ENCODE measurements at regions not wholly inside any gene's neighbourhood (a gene's known extent, or its start where the extent isn't known, plus 50 kb on each side); places are given as distances from the start of the nearest gene placed in this dataset.

DNA sequence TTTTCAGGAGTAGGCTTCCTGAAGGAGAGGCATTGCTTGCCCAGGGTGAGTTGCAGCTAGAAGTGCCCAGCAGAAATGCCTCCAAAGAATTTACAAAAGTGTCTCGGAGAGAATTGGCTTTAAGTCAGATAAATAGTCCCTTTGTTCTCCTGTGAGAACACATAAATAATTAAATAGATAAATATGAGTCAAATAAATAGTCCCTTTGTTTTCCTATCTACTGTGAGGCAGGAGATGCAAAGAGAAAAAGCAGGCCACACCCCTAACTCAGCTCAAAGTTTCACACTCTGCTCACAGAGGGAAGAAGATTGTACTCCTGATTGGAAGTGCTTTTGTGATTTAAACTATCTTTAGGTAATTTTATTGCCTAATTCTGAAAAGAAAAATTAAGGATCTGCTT is 180.7 kb upstream of the PRSS16 start:
- no peaks in the 10 kb centered on the region for H3K36me3 ChIP-seq
- no peak for DNase-seq
- H3K9me3 ChIP-seq, result no peaks in the 10 kb centered on the region
- no peak overlapping the region for H3K27ac ChIP-seq
- TF ChIP-seq, protein P1, sequence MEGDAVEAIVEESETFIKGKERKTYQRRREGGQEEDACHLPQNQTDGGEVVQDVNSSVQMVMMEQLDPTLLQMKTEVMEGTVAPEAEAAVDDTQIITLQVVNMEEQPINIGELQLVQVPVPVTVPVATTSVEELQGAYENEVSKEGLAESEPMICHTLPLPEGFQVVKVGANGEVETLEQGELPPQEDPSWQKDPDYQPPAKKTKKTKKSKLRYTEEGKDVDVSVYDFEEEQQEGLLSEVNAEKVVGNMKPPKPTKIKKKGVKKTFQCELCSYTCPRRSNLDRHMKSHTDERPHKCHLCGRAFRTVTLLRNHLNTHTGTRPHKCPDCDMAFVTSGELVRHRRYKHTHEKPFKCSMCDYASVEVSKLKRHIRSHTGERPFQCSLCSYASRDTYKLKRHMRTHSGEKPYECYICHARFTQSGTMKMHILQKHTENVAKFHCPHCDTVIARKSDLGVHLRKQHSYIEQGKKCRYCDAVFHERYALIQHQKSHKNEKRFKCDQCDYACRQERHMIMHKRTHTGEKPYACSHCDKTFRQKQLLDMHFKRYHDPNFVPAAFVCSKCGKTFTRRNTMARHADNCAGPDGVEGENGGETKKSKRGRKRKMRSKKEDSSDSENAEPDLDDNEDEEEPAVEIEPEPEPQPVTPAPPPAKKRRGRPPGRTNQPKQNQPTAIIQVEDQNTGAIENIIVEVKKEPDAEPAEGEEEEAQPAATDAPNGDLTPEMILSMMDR (IDR thresholded peaks at IDR 0.05), result no peak
- TF ChIP-seq POLR2A (IDR thresholded peaks at IDR 0.05), result no peak
- H3K4me1 ChIP-seq, result no peaks in the 10 kb centered on the region
- no peak overlapping the region for H3K4me3 ChIP-seq
- 71 to 85% methylated on average over 1 of the region's 1 CpG for WGBS, 2 donors
- H3K27me3 ChIP-seq, result peaks cover 0 to 10% (median 0%) of the 10 kb centered on the region in 4 donors
- intact Hi-C loops (cut with DNase I), result no loop called here

DNA sequence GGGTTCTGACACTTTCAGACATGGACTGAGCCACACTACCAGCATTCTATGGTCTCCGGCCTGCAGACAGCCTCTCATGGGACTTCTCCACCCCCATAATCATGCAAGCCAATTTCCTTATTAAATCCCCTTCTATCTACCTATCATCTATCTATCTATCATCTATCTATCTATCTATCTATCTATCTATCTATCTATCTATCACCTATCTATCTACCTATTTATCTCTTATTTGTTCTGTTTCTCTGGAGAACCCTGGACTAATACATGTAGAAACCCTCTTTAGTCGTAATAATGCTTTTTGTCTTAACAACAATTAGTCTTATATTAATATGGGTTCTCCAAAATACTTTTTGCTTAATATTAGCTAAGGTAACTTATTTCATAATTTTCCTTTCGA is 174.1 kb upstream of the PRSS16 start:
- DNase-seq, result no peak
- Histone ChIP-seq H3K4me1 (peaks cover 0 to under 1% (median 0%) of the 10 kb centered on the region in 3 donors), H3K27me3 (peaks cover 0 to 36% (median 0%) of the 10 kb centered on the region in 4 donors), H3K9me3 (no peaks in the 10 kb centered on the region), H3K27ac (no peak overlapping the region), H3K36me3 (no peaks in the 10 kb centered on the region), H3K4me3 (no peak overlapping the region)
- WGBS, 2 donors, result 80 to 85% methylated on average over 3 of the region's 3 CpGs
- TF ChIP-seq, protein P1 (IDR thresholded peaks at IDR 0.05), result no peak
- no peak for TF ChIP-seq POLR2A (IDR thresholded peaks at IDR 0.05)
- intact Hi-C loops (cut with DNase I), result no loop called here

DNA sequence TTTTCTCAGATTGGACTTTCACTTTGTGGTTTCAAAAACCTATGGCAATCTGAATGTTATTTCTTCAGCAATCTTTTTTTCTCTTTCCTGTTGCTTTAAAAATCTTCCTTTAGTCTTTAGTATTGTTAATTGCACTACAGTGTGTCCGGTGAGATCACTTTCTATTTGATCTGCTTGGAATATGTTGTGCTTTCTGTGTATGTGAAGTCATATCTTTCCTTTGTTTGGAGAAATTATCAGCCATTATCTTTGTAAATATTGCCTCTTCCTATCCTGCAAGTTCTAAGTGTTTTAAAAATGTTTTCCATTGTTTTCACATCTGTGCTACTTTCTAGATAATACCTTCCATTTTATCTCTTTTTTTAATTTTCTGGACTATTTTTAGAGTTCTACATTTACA is 171.4 kb upstream of the PRSS16 start:
- no peak overlapping the region for H3K27ac ChIP-seq
- TF ChIP-seq, protein P1 (IDR thresholded peaks at IDR 0.05), result no peak
- no peak for TF ChIP-seq POLR2A (IDR thresholded peaks at IDR 0.05)
- H3K4me3 ChIP-seq, result no peak overlapping the region
- H3K27me3 ChIP-seq, result peaks cover 0 to 39% (median 0%) of the 10 kb centered on the region in 4 donors
- H3K4me1 ChIP-seq, result peaks cover 0 to 4% (median 3%) of the 10 kb centered on the region in 3 donors
- H3K9me3 ChIP-seq, result no peaks in the 10 kb centered on the region
- no peak for DNase-seq
- no peaks in the 10 kb centered on the region for H3K36me3 ChIP-seq
- WGBS, 2 donors, result 42 to 48% methylated on average over 1 of the region's 1 CpG
- intact Hi-C loops (cut with DNase I), result no loop called here

DNA sequence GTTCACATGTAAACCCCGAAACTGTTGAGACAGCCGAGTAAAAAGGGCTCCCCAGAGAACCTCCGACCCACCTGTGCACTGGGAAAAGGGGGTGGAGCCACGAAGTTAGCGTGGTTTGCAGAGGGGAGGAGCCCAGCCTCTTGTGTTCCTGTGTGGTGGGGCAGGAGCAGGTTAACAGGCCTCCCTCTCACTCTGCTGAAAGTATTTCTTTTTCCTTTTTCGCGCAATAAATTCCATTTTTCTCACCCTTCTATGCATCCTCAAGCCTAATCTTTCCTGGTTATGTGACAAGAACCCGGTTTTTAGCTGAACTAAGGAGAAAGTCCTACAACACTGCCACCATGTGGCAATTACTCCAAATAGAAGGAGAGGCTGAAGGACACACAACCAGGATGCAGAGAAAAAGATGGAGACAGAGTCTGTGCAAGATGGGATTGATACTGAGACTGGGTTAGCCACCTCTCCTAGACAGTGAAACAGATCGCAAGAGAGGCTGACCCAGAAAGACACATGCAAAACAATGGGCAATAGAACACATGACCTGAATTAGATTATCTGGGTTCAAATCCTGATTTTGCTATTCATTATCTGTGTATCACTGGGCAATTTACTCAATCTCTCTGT is 168.7 kb upstream of the PRSS16 start:
- H3K4me3 ChIP-seq, result peak overlapping the region; percentile 14 to 55 (median 30)
- peaks cover 0 to 50% (median 0%) of the 10 kb centered on the region in 4 donors for H3K27me3 ChIP-seq
- intact Hi-C loops (cut with DNase I), result no loop called here
- 0 to 2% methylated on average over 8 to 9 of the region's 9 CpGs for WGBS, 2 donors
- no peak overlapping the region for H3K27ac ChIP-seq
- no peaks in the 10 kb centered on the region for H3K36me3 ChIP-seq
- peaks cover 0 to 4% (median 3%) of the 10 kb centered on the region in 3 donors for H3K4me1 ChIP-seq
- H3K9me3 ChIP-seq, result no peaks in the 10 kb centered on the region
- no peak for DNase-seq
- TF ChIP-seq, protein P1 (IDR thresholded peaks at IDR 0.05), result peak; percentile 26 to 81 (median 54)
- TF ChIP-seq POLR2A (IDR thresholded peaks at IDR 0.05), result no peak

DNA sequence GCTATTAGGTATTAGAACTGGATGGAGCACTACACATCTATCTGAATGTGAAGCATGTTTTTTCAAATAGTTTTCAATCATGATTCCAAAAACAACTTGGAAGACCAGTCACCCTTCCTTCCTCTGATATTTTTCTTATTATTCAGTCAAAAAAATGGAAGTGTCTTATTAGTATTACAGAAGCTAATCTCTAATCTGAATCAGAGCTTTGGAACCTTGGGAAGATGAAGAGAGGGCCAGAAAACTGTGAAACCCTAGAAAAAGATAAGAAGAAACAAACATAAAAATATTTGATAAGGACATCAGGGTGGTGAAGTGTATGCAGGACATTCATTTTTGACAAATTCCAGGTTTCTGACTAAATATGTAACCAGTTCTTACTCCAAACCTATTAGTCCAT is 166.3 kb upstream of the PRSS16 start:
- no peak for DNase-seq
- intact Hi-C loops (cut with DNase I), result loop anchor here (10.0 kb wide), 1 partner anchor 476 kb away; no protein-coding TSS in a partner anchor
- no peaks in the 10 kb centered on the region for H3K36me3 ChIP-seq
- H3K9me3 ChIP-seq, result no peaks in the 10 kb centered on the region
- peaks cover 0 to 66% (median 1%) of the 10 kb centered on the region in 4 donors for H3K27me3 ChIP-seq
- no peak overlapping the region for H3K27ac ChIP-seq
- TF ChIP-seq POLR2A (IDR thresholded peaks at IDR 0.05), result no peak
- TF ChIP-seq, protein P1 (IDR thresholded peaks at IDR 0.05), result no peak
- no peak overlapping the region for H3K4me3 ChIP-seq
- peaks cover 0 to 4% (median 3%) of the 10 kb centered on the region in 3 donors for H3K4me1 ChIP-seq

All from esophagus squamous epithelium (tissue), 5 donors.